NB4 (cell line): ENCODE measurements at regions not wholly inside any gene's neighbourhood (a gene's known extent, or its start where the extent isn't known, plus 50 kb on each side); places are given as distances from the start of the nearest gene placed in this dataset.

Source experiments
- CTCF ChIP-seq: IDR thresholded peaks from one replicate; pipeline ENCODE4 v1.5.1; 2012; ENCODE audit warnings: low read depth, low read length
- POLR2A ChIP-seq: IDR thresholded peaks from 2 replicates; pipeline ENCODE4 v1.6.1; 2011; ENCODE audit warnings: mild to moderate bottlenecking; ENCODE audit not compliant: insufficient read length; ENCODE audit errors: extremely low read depth

- TF ChIP-seq CTCF (no peak), POLR2A (no peak)
Measured at GRCh38 chr5:115022303-115022702, 147.4 kb downstream of the TRIM36 start.
